Bone marrow (tissue), 2 donors: ENCODE measurements at regions not wholly inside any gene's neighbourhood (a gene's known extent, or its start where the extent isn't known, plus 50 kb on each side); places are given as distances from the start of the nearest gene placed in this dataset.

Experiments used
- DNase-seq, 2 donors: peaks; one replicate each; lab custom pipeline; 2025; lab: John Stamatoyannopoulos, UW

DNA sequence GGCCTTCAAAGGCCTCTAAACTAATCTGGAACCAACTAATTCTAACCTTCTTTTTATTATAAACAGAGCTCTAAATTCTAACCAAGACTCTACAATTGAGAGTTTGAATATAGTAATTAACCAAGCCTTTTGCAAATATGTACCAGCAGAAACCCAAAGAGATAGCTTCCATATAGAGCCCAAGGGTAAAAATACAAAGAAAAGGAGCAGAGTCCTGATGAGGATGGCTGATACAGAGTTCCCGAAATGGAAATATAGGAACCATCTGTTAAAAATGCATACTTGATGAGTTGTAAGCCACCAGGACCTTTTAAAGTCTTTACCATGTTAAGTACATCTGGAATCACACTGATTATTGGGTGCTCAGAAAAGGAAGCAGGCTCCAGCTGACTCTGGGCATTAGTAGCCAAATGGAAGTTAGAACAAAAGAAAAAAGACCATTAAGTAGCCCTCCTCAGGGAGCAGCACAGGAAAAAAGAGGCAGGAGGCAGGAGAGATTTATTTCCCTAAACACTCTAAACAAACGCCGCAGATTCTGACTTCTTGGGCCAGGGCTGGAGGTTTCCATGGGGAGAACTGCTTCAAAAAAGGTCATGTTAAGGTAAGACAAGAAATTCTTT, 463.1 kb upstream of the FAT3 start:
- DNase-seq, result no peak

DNA sequence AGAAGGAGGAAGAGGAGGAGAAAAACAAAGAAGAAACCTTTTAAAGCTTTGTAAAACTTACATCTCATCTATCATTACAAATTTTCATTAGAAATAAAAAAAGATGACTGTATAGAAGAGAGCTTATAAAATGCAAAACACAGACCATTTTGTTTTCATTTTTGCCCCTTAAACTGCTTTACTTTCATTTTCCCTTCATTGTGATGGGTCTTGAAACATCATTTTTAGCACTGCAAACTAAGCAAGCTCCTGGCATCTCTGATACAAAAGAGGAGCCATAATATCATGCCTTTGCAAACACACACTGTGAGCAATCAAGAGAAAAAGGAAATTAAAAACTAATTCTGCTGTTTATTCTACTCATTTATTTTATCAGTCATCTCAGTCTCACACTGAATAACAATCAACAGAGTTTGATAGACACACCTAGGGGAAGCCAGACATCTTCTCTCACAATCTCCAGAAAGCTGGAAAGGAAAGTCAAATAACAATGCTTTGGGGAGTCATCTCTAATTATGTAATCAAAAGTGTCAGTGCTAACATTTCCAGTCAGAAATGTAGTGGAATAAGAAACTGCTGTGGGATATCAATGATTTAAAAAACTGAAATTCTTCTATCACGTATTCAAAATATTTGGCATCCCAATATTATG, 467.7 kb upstream of the FAT3 start:
- DNase-seq, result no peak

DNA sequence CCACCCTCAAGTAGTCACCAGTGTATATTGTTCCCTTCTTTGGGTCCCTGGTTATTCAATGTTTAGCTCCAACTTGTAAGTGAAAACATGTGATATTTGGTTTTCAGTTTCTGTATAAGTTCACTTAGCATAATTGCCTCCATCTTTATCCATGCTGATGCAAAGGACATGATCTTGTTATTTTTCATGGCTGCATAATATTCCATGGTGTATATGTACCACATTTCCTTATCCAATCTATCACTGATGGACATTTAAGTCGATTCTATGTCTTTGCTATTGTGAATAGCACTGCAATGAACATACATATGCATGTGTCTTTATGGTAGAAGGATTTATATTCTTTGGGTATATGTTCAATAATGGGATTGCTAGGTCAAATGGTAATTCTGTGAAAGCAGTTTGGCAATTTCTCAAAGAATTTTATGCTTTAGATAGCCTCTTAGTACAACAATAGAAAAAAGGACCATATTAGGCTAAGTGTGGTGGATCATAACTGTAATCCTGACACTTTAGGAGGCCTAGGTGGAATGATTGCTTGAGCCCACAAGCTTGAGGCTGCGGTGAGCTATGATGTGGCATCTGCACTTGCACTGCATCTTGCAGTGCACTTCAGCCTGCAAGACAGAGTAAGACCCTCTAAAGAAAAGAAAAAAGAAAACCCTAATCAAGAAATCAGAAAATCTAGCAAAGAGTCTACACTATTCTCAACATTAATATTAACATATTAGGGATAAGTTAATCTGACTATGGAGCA, 468.5 kb upstream of the FAT3 start:
- no peak for DNase-seq

DNA sequence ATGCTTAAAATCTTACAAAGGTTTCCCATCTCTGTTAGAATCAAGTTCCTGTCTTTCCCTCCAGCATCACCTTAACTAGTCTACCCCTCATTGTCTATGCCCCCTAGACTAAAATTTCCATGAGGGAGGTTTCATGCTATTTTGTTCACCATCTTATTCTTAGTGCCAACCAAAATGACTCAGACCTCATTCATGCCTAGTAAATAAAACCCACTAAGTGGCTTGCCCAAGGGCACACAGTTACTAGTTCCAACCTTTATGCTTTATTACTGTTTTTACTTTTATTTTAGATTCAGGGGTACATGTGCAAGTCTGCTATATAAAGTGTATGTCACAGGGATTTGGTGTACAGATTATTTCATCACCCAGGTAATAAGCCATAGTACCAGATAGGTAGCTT, 469.1 kb upstream of the FAT3 start:
- no peak for DNase-seq

DNA sequence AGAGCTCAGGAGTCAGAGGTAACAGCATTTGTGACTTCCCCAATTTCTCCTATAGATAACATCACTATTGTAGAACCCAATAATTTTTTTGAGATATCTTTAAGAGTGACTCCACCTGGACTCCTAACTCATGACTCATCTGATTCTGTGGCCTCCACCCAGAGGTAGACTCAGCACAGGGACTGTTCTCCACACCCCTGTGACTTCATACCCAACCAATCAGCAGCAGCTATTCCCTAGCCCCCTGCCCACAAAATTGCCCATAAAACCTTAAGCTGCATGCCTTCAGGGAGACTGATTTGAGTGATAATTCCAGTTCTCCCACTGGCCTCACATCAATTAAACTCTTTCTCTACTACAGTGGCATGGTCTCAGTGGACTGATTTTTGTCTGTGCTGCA, 475.4 kb upstream of the FAT3 start:
- no peak for DNase-seq

DNA sequence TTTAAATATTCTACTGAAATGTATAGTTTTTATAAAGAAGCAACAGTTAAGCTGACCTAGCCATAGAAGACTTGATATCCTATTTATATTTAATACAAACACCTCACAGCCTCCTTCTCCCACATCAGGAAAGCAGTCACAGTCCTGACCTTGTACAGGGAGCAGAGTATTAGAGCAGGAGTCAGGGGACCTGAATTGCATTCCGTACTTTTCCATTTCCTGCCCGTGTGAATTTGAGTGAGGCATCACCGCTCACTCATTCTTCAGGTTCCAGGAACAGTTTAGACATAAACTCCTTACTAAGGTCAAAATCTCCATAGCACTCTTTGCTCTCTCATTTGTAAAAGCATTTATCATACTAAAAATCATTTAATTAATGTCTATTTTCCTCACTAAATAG, 482.5 kb upstream of the FAT3 start:
- no peak for DNase-seq

DNA sequence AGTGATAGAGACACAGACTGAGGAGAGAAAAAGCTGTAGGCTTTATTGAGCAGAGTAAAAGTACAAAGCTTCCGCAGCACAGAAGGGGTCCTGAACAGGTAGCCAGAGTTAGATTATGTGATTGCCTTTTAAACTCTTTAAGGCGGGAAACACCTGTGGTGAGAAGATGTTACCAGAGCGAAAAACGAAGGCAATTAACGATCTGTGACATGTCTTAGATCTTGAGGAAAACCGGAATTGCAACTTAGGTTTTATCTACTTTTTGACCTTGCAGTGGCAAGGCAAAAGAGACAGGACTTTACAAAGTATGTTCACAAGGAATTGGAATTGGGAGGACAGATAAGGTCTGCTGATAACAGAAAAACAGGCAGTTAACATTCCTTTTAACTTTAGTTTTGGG, 493.6 kb upstream of the FAT3 start:
- no peak for DNase-seq

DNA sequence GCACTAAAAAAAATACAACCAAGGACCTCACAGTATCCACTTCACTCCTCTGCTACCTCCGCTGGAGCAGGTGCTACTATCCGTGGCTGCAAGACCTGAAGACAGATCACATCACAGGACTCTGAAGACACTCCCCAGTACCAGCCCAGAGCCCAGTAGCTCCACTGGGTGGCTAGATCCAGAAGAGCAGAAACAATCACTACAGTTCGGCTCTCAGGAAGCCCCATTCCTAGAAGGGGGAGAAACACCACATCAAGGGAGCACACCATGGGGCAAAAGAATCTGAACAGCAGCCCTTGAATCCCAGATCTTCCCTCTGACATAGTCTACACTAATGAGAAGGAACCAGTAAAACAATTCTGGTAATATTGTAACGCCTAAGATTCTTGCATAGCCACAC, 494.0 kb upstream of the FAT3 start:
- no peak for DNase-seq

DNA sequence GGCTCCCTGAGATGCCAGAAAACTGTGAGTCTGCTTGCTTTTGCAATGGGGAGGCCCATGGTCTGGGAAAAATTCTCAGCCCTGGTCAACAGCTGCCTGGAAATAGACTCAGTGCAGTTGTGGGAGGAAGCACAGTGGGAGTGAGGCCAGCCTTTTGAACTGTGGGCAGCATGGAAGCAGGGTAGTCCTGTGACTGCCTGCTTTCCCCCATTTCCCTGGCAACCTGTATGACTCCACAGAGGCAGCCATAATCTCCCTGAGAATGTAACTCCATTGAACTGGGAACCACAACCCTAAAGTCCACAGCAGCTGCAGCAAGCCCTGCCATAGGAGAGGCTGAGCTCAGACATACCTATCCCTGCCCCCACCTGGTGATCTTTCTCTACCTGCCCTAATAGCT, 494.6 kb upstream of the FAT3 start:
- DNase-seq, result no peak

DNA sequence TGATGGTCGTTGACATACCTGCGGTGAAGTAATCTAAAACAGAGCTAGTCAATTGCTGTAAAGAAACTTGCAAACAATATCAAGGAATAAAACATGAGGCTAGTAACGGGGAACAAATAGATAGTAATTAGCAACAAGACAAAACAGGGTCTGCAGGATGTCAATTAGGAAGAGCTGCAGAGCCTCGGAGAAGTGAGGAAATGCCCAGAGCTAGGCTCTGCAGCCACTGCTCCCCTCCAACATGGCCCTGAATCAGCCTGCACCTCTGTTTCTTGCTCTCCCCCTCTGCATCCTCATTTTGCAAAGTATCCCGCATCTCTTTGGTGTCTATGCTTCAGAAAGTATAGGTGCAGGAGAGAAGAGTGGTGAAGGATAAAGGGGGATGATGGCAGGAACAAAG, 507.4 kb upstream of the FAT3 start:
- no peak for DNase-seq

DNA sequence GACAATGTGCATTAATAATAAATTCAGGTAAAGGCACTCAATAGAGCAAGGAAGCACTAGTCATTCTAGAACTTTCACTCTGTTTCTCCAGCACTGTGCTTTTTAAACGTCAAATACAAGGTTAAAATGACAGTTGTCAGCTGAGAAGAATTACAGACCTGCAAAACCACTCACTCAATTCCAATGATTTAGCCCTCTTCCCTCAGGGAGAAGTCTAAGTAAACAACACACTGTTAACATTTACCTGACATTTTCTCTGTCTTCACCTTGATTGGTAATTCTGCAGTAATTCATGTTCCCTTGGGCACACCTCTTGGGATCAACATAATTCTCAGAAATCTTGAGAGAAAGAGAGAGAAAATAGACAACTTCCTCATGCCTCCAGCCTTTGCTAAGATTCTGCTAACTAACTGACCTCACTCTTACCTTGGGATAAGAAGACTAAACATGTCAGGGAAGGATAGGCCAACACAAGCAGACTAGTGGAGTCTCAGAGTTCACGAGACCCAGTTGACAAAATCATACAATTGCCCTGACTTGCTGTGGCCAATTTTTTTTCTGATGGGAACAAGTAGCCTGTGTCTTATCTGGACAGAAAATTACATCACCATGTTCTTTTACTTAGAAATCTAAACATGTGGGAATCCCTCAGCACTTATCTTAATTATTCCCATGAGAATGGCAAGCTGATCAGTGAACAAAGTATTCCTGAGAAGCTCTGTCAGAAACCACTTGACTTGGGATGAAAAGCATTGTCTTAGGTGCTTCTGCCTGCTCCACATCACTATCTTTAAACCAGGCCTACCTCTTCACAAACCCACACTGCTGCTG, 516.8 kb upstream of the FAT3 start:
- no peak for DNase-seq

DNA sequence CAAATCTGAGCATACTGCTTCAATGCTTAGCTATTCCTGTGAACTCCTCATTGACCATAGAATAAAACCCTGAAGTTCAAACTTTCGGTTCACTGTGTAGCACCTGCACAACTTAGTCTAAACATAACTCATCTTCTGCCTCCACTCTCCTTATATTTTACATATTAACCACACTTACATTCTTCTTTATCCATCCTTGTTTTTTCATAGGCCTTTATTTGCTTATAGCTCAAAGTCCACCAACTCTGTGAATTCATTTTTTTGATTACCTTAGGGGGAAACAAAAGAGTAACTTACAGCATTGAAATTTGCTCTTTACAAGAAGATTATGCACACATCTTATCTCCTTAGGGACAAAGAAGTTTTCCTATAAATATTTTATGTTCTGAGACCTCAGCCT, 521.6 kb upstream of the FAT3 start:
- no peak for DNase-seq

DNA sequence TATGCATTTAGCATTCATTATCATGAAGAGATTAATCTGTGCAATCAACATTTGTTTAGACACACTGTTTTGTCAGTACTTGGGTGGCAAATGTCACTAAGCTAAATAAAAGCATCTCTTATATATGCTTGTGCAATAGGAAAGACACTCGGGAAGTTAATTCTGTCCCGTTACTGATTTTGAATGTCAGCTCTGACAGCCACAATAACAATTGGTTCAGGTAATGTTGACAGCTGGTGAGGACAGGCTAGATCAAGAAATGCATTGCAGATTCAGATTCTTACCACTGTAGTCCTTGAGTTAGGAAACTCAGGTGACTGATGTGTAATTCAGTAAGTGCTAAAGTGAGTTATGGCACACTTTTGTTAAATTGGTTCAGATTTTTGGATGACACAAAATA, 523.8 kb upstream of the FAT3 start:
- DNase-seq, result no peak

DNA sequence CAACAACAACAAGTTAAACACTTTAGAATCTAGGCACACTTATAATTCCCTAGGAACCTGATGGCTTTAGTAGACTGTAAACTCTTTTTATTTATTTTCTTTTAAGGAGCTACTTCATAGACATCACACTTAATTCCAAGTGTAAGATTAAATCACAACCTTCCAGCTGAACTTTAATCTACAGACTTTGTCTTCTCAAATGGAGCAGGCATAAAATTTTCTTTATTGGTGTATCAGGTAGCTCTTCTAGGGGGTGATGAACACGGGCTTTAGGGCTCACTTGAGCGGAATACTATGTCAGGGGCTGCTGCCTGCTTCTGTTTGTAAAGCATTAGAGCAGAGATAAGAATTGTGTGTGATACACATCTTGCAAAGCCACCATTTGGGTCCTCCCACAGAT, 525.8 kb upstream of the FAT3 start:
- DNase-seq, result no peak

DNA sequence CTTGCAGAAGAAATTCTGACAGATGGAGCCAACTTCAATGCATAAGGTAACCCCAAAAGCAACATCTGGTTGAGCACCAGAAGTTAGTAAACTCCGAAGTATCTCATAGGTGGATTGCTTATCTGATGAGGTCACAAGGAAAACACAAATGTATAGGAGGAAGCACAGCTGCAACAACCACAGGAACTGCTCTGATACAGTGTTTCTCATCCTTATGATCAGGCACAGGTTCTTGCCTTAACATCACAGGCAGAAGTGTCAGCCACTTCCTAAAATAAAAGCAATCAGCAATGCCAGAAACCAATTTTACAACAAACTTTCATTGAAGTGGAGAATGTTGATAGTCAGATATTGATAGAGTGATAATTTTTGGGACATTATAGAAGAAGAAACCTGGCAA, 530.3 kb upstream of the FAT3 start:
- DNase-seq, result no peak

DNA sequence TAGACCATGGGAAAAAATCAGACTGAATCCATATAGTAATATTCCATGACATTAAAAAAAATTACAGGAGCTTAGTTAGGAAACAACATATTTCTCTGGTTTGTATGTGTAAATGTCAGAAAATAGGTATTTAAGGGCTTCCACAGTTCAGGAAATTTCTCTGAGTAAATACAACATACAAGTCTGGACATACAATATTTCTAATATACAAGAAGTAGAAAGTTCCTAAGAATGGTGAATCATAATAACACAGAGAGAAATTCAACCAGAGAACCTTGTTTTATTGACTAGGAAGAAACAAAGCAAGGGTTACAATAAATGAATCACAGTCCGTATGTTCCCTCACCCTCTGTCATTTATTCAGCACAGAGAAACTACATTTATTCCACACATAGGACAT, 532.7 kb upstream of the FAT3 start:
- DNase-seq, result no peak

DNA sequence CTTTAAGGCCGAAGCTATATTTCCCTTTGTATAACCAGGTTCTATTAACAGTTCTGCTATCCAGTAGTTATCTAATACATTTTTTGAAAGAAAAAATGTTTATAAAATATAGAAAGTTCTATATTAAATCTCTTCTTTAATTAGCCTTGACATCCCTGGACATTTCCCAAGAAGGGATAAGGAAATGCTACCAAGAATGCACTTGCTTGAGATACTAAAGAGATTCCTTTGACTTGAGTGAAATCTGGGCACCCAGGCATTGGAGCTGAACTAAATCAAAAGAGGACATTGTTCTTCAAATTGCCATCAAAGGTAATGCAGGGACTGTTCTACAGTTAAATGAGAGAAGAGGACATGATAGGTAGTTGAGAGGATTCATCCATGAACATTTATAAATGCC, 535.9 kb upstream of the FAT3 start:
- no peak for DNase-seq

DNA sequence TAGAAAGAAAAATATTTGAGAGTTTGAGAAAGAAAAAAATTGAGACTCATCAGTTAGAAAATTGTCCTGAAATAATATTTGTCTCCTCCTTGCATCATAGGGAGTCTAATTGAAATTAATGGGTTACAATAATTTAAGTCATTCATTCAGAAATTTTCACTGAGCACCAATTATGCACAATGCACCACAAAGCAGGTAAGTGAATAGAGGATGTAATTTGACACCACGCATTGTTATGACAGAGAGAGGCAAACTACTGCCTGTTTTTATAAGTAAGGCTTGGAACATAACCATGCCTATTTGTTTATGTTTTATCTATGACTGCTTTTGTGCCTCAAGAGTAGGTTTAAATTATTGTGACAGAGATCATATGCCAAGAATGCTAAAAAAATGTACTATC, 537.9 kb upstream of the FAT3 start:
- no peak for DNase-seq

DNA sequence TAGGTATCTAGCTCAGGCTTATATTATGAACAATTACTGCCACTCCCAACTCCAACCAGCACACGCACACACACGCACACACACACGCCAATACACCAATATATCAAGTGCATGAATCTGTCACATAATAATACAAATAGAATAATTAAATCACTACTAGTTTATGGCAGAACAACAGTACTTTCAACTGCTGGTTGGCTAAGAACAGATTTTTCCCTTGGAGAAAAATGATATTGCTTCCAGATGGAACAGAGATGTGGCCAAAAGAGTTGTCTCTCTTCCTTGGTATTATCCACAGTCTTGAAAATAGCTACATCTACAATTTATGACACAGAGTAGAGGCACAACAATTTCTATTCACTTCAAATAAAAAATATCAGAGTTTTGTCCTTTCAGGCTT, 538.3 kb upstream of the FAT3 start:
- no peak for DNase-seq

DNA sequence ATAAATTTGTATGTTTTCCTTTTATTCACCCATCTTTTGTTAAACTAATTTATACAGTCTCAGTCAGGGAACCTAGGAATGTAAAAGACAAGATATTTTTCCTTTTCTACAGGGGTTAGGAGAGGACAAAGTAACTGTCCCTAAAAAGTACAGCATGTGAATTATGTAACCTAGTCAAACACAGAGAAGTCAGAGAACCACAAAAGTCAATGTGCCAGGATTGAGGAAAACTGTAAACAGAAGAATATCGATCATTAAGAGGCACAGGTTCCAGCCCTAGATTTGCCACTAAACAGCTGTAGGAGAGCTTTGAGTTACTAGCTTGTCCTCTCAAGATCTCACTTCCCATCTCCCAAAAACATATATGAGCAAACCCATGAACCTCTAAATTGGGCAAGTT, 550.9 kb upstream of the FAT3 start:
- DNase-seq, result no peak

DNA sequence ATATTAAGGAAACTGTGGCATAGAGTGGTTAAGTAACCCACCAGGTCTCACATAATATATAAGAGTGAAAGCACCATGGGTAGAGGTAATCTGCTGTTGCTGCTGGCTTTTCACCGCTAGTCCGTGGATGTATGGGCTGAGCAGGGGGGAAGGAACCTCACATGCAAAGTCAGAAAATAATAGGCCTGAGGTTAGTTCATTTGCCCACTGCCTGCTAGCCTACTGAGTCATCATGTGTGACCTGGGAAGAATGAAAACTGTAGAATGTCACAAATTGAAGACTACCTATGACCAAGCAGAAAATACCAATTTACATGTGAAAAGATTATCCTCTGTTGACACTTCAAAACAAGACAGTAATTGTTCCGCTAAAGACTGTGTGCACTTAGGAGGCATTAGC, 560.1 kb upstream of the FAT3 start:
- DNase-seq, result no peak

DNA sequence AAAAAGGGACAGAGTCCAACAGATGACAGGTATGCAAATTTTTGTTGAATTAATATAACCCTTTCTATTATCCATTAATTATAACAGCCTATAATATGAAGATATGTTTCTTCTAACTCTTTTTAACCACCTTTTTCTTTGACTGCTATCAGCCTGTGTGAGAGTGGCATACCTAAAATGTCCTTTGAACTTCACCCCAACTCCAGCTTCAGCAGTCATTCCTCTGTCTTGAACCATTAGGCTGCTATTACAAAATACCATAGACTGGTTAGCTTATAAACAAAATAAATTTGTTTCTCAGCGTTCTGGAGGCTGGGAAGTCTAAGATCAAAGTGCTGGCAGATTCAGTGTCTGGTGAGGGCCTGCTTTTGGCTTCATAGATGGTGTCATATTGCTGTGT, 564.6 kb upstream of the FAT3 start:
- no peak for DNase-seq

DNA sequence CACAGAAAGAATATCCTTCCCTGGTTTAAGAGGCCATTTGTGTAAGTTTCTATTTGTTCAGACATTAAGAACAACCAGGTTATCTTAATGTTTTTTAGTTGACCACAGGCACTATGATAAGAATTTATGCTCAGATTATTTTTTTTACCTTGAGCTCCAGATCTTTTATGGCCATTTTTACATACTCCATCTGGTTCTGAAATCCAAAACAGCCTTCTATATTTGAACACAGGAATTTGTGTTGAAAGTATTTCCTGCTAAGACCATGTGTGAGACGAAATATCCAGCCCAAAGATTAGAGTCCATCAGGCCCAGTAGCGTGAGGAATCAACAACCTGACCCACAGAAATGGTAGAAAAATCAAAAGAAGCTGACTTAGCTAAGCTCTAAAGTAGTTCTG, 569.9 kb upstream of the FAT3 start:
- DNase-seq, result no peak
